WTC11 (cell line): ENCODE measurements at regions not wholly inside any gene's neighbourhood (a gene's known extent, or its start where the extent isn't known, plus 50 kb on each side); places are given as distances from the start of the nearest gene placed in this dataset.

Experiments
- ATAC-seq: fragments of 200-7000 bp; cut with Tn5 transposase; 2 replicates; pipeline ENCODE4 v1.10.0; 2021; ENCODE audit warnings: mild to moderate bottlenecking, moderate library complexity
- CTCF ChIA-PET: fragments of 300-600 bp; sonication (Branson Sonifier 250); formaldehyde crosslinking; loops from one replicate; lab custom pipeline; 2021; ENCODE audit warnings: antibody characterized with exemption; lab: Charles Lee
- POLR2A ChIA-PET: fragments of 350-600 bp; sonication (Branson Sonifier 250); formaldehyde crosslinking; loops from one replicate; lab custom pipeline; 2021; ENCODE audit warnings: antibody characterized with exemption; lab: Charles Lee
- DNase-seq: peaks from one replicate; pipeline ENCODE4 v3.0.0; 2021; ENCODE audit warnings: low spot score
- H3K27ac Mint-ChIP-seq: 2 replicates; pipeline ENCODE4 v1.8.0; 2021; ENCODE audit warnings: mixed read lengths
- H3K27me3 Mint-ChIP-seq: 2 replicates; pipeline ENCODE4 v1.8.0; 2021; ENCODE audit warnings: low read depth, mild to moderate bottlenecking, moderate library complexity, mixed read lengths
- H3K36me3 Mint-ChIP-seq: 2 replicates; pipeline ENCODE4 v1.8.0; 2021; ENCODE audit warnings: mixed read lengths
- H3K4me1 Mint-ChIP-seq: 2 replicates; pipeline ENCODE4 v1.8.0; 2022; ENCODE audit warnings: mixed read lengths
- H3K4me3 Mint-ChIP-seq: 2 replicates; pipeline ENCODE4 v1.8.0; 2021; ENCODE audit warnings: mild to moderate bottlenecking, moderate library complexity, mixed read lengths
- H3K9me3 Mint-ChIP-seq: 2 replicates; pipeline ENCODE4 v1.8.0; 2021; ENCODE audit warnings: mixed read lengths
- E2F1 ChIP-seq: sonication (generic); formaldehyde crosslinking; IDR thresholded peaks from 2 replicates; pipeline ENCODE4 v1.8.0; 2022; ENCODE audit warnings: mild to moderate bottlenecking, missing genetic modification reagents
- FOXP1 ChIP-seq: sonication (generic); formaldehyde crosslinking; IDR thresholded peaks from 2 replicates; pipeline ENCODE4 v1.8.0; 2022; ENCODE audit warnings: missing genetic modification reagents, mild to moderate bottlenecking, moderate library complexity, borderline replicate concordance
- FOXP4 ChIP-seq: sonication (generic); formaldehyde crosslinking; IDR thresholded peaks from 2 replicates; pipeline ENCODE4 v1.8.0; 2022; ENCODE audit warnings: mild to moderate bottlenecking, missing genetic modification reagents
- IRF2 ChIP-seq: sonication (generic); formaldehyde crosslinking; IDR thresholded peaks from 2 replicates; pipeline ENCODE4 v1.8.0; 2022; ENCODE audit warnings: low read depth, missing genetic modification reagents, borderline replicate concordance
- JAZF1 ChIP-seq: fragments of 250-450 bp; sonication (Bioruptor Pico); IDR thresholded peaks from 2 replicates; pipeline ENCODE4 v1.9.0; 2021; ENCODE audit warnings: moderate library complexity, mild to moderate bottlenecking, inconsistent platforms
- KAT7 ChIP-seq: sonication (generic); formaldehyde crosslinking; IDR thresholded peaks from 2 replicates; pipeline ENCODE4 v1.8.1; 2023; ENCODE audit warnings: missing genetic modification reagents, mild to moderate bottlenecking, borderline replicate concordance
- MYBL2 ChIP-seq: sonication (generic); formaldehyde crosslinking; IDR thresholded peaks from 2 replicates; pipeline ENCODE4 v1.8.1; 2023; ENCODE audit warnings: mild to moderate bottlenecking, moderate library complexity, missing genetic modification reagents
- NR1H2 ChIP-seq: sonication (generic); formaldehyde crosslinking; IDR thresholded peaks from 2 replicates; pipeline ENCODE4 v1.9.0; 2021; ENCODE audit warnings: mild to moderate bottlenecking, moderate library complexity, missing genetic modification reagents
- PRDM15 ChIP-seq: sonication (generic); formaldehyde crosslinking; IDR thresholded peaks from 2 replicates; pipeline ENCODE4 v1.8.0; 2022; ENCODE audit warnings: missing genetic modification reagents
- RELA ChIP-seq: sonication (generic); formaldehyde crosslinking; IDR thresholded peaks from 2 replicates; pipeline ENCODE4 v1.8.1; 2022; ENCODE audit warnings: missing genetic modification reagents, mild to moderate bottlenecking, borderline replicate concordance
- ZBTB21 ChIP-seq: sonication (generic); formaldehyde crosslinking; IDR thresholded peaks from 2 replicates; pipeline ENCODE4 v1.8.1; 2023; ENCODE audit warnings: mild to moderate bottlenecking, missing genetic modification reagents, borderline replicate concordance
- ZNF219 ChIP-seq: sonication (generic); formaldehyde crosslinking; IDR thresholded peaks from 2 replicates; pipeline ENCODE4 v1.8.0; 2023; ENCODE audit warnings: missing genetic modification reagents, mild to moderate bottlenecking, borderline replicate concordance
- ZNF416 ChIP-seq: fragments of 250-450 bp; sonication (Bioruptor Pico); IDR thresholded peaks from 2 replicates; pipeline ENCODE4 v1.9.0; 2021; ENCODE audit warnings: mild to moderate bottlenecking, inconsistent platforms
- ZNF532 ChIP-seq: fragments of 250-450 bp; sonication (Bioruptor Pico); IDR thresholded peaks from 2 replicates; pipeline ENCODE4 v1.9.0; 2021; ENCODE audit warnings: mild to moderate bottlenecking, borderline replicate concordance

GRCh38 chr1:106681939-106682522 lies 374.4 kb upstream of the PRMT6 start (continued):
- TF ChIP-seq FOXP4 (CRISPR knock-in tag): no peak

GRCh38 chr1:106688446-106688845 lies 368.0 kb upstream of the PRMT6 start:
- ATAC-seq (no peak), DNase-seq (no peak)
- CTCF ChIA-PET: no interaction called here
- Mint-ChIP-seq H3K27ac (no peak overlapping the region), H3K4me3 (no peak overlapping the region), H3K36me3 (no peaks in the 10 kb centered on the region), H3K27me3 (no peaks in the 10 kb centered on the region), H3K4me1 (no peaks in the 10 kb centered on the region), H3K9me3 (peaks cover 7% of the 10 kb centered on the region; the same call in 1 of the 2 replicates)
- TF ChIP-seq FOXP1 (CRISPR knock-in tag) (no peak), ZBTB21 (CRISPR knock-in tag) (no peak), MYBL2 (CRISPR knock-in tag) (no peak), E2F1 (CRISPR knock-in tag) (no peak), ZNF532 (CRISPR knock-in tag) (no peak), ZNF416 (no peak), JAZF1 (no peak), IRF2 (CRISPR knock-in tag) (no peak), RELA (CRISPR knock-in tag) (no peak), KAT7 (no peak), ZNF219 (CRISPR knock-in tag) (no peak)
- POLR2A ChIA-PET: no interaction called here

GRCh38 chr1:106698660-106699059 lies 357.8 kb upstream of the PRMT6 start:
- 0 out of 2 replicates have a peak, but pooled peaks cover 3% of the 10 kb centered on the region for H3K36me3 Mint-ChIP-seq
- ATAC-seq (no peak), DNase-seq (no peak)
- POLR2A ChIA-PET: no interaction called here
- H3K9me3 Mint-ChIP-seq: peaks cover 24% of the 10 kb centered on the region
- no peaks in the 10 kb centered on the region for H3K27me3 Mint-ChIP-seq
- no peak overlapping the region for H3K27ac Mint-ChIP-seq
- no peak overlapping the region for H3K4me3 Mint-ChIP-seq
- TF ChIP-seq PRDM15 (CRISPR knock-in tag) (no peak), NR1H2 (CRISPR knock-in tag) (no peak)
- H3K4me1 Mint-ChIP-seq: no peaks in the 10 kb centered on the region; the same call in 1 of the 2 replicates
- CTCF ChIA-PET: no interaction called here
